SK-N-SH treated with all-trans-retinoic acid at 6 μM for 48 hours (cell line): ENCODE measurements at regions not wholly inside any gene's neighbourhood (a gene's known extent, or its start where the extent isn't known, plus 50 kb on each side); places are given as distances from the start of the nearest gene placed in this dataset.

ENCODE experiments used
- ATAC-seq: fragments of 200-7000 bp; cut with Tn5 transposase; 3 replicates; pipeline ENCODE4 v1.9.1; 2020; ENCODE audit warnings: mild to moderate bottlenecking, moderate library complexity
- ARNTL ChIP-seq: fragments of 450-650 bp; formaldehyde crosslinking; IDR thresholded peaks from 2 replicates; pipeline ENCODE4 v1.5.0; 2020; ENCODE audit warnings: low read depth, mild to moderate bottlenecking, moderate library complexity, borderline replicate concordance
- BACH2 ChIP-seq: fragments of 250-450 bp; sonication (Bioruptor Pico); IDR thresholded peaks from 2 replicates; pipeline ENCODE4 v1.9.0; 2021; ENCODE audit warnings: mild to moderate bottlenecking, borderline replicate concordance
- CREB5 ChIP-seq: fragments of 250-450 bp; sonication (Bioruptor Pico); IDR thresholded peaks from 2 replicates; pipeline ENCODE4 v1.5.1; 2020; ENCODE audit warnings: low read depth, mild to moderate bottlenecking, moderate library complexity
- ESRRG ChIP-seq: fragments of 250-450 bp; sonication (Bioruptor Pico); IDR thresholded peaks from 2 replicates; pipeline ENCODE4 v1.6.1; 2021; ENCODE audit warnings: mild to moderate bottlenecking
- GLIS3 ChIP-seq: fragments of 250-450 bp; sonication (Bioruptor Pico); IDR thresholded peaks from 2 replicates; pipeline ENCODE4 v1.5.0; 2020; ENCODE audit warnings: mild to moderate bottlenecking, moderate library complexity
- ISL1 ChIP-seq: fragments of 250-450 bp; sonication (Bioruptor Pico); IDR thresholded peaks from 2 replicates; pipeline ENCODE4 v2.1.2; 2022; ENCODE audit warnings: mild to moderate bottlenecking, moderate library complexity
- OSR1 ChIP-seq: fragments of 250-450 bp; sonication (Bioruptor Pico); IDR thresholded peaks from 2 replicates; pipeline ENCODE4 v1.8.0; 2022; ENCODE audit warnings: moderate library complexity, mild to moderate bottlenecking, inconsistent platforms
- PATZ1 ChIP-seq: fragments of 250-450 bp; sonication (Bioruptor Pico); IDR thresholded peaks from 2 replicates; pipeline ENCODE4 v1.8.0; 2020; ENCODE audit warnings: mild to moderate bottlenecking, moderate library complexity, borderline replicate concordance
- PPARA ChIP-seq: fragments of 250-450 bp; sonication (Bioruptor Pico); IDR thresholded peaks from 2 replicates; pipeline ENCODE4 v1.5.0; 2020; ENCODE audit warnings: mild to moderate bottlenecking, borderline replicate concordance
- RARB ChIP-seq: fragments of 250-450 bp; sonication (Bioruptor Pico); IDR thresholded peaks from 2 replicates; pipeline ENCODE4 v1.8.0; 2021; ENCODE audit warnings: mild to moderate bottlenecking, moderate library complexity
- SNAI2 ChIP-seq: fragments of 250-450 bp; sonication (Bioruptor Pico); IDR thresholded peaks from 2 replicates; pipeline ENCODE4 v1.5.0; 2020; ENCODE audit warnings: mild to moderate bottlenecking, moderate library complexity
- TCF4 ChIP-seq: fragments of 250-450 bp; sonication (Bioruptor Pico); IDR thresholded peaks from 2 replicates; pipeline ENCODE4 v1.8.0; 2021; ENCODE audit warnings: mild to moderate bottlenecking, moderate library complexity, borderline replicate concordance
- TOX ChIP-seq: fragments of 250-450 bp; sonication (Bioruptor Pico); IDR thresholded peaks from 2 replicates; pipeline ENCODE4 v1.8.0; 2021; ENCODE audit warnings: mild to moderate bottlenecking, moderate library complexity, borderline replicate concordance
- TSHZ2 ChIP-seq: fragments of 250-450 bp; sonication (Bioruptor Pico); IDR thresholded peaks from 2 replicates; pipeline ENCODE4 v1.5.0; 2020; ENCODE audit warnings: mild to moderate bottlenecking, moderate library complexity
- ZC3H10 ChIP-seq: fragments of 250-450 bp; sonication (Bioruptor Pico); IDR thresholded peaks from 2 replicates; pipeline ENCODE4 v1.5.1; 2021; ENCODE audit warnings: mild to moderate bottlenecking, moderate library complexity
- ZFP3 ChIP-seq: fragments of 250-450 bp; sonication (Bioruptor Pico); IDR thresholded peaks from 2 replicates; pipeline ENCODE4 v1.5.0; 2020; ENCODE audit warnings: mild to moderate bottlenecking, moderate library complexity
- ZFP30 ChIP-seq: fragments of 450-650 bp; formaldehyde crosslinking; IDR thresholded peaks from 2 replicates; pipeline ENCODE4 v1.5.0; 2022; ENCODE audit warnings: mild to moderate bottlenecking, moderate library complexity
- ZNF565 ChIP-seq: fragments of 450-650 bp; formaldehyde crosslinking; conservative IDR thresholded peaks from 2 replicates; pipeline ENCODE4 v1.5.0; 2020; ENCODE audit warnings: low read depth, mild to moderate bottlenecking, moderate library complexity
- ZNF70 ChIP-seq: fragments of 450-650 bp; formaldehyde crosslinking; IDR thresholded peaks from 2 replicates; pipeline ENCODE4 v1.5.0; 2020; ENCODE audit warnings: mild to moderate bottlenecking, moderate library complexity
- TF ChIP-seq, protein P1 (sequence below): fragments of 250-450 bp; sonication (Bioruptor Pico); IDR thresholded peaks from 2 replicates; pipeline ENCODE4 v1.5.1; 2021; ENCODE audit warnings: mild to moderate bottlenecking, moderate library complexity
- TF ChIP-seq, protein P2 (sequence below): fragments of 250-450 bp; sonication (Bioruptor Pico); IDR thresholded peaks from 2 replicates; pipeline ENCODE4 v1.8.0; 2021; ENCODE audit warnings: low read depth, mild to moderate bottlenecking, moderate library complexity, borderline replicate concordance

DNA sequence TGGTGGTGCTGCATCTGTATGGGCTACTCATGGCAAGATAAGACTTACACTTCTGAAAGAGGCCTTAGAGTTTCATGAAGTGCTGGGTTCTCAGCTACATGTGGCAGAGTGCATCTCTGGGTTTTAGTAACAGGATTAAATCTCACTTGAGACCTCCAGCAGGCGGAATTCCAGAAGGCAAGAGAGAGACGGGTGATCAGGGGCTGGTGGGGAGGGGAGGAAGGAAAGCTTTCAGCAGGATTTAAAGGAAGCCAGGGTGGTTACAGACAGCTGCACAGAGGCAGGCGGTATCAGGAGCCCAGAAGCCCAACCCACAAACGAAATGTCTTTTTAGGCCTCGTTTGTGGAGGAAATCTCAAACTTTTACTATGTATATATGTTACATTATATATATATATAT is 56.2 kb upstream of the CD82 start:
- TF ChIP-seq ARNTL (CRISPR knock-in tag) (no peak), ZC3H10 (CRISPR knock-in tag) (no peak), PATZ1 (no peak), ZNF565 (CRISPR knock-in tag) (no peak), TCF4 (CRISPR knock-in tag) (no peak), SNAI2 (CRISPR knock-in tag) (no peak), TSHZ2 (CRISPR knock-in tag) (no peak), TOX (CRISPR knock-in tag) (no peak), RARB (CRISPR knock-in tag) (no peak), ISL1 (CRISPR knock-in tag) (no peak), ZFP30 (CRISPR knock-in tag) (no peak), BACH2 (no peak), ZNF70 (no peak), ZFP3 (CRISPR knock-in tag) (no peak), OSR1 (CRISPR knock-in tag) (no peak)
- TF ChIP-seq, protein P1, sequence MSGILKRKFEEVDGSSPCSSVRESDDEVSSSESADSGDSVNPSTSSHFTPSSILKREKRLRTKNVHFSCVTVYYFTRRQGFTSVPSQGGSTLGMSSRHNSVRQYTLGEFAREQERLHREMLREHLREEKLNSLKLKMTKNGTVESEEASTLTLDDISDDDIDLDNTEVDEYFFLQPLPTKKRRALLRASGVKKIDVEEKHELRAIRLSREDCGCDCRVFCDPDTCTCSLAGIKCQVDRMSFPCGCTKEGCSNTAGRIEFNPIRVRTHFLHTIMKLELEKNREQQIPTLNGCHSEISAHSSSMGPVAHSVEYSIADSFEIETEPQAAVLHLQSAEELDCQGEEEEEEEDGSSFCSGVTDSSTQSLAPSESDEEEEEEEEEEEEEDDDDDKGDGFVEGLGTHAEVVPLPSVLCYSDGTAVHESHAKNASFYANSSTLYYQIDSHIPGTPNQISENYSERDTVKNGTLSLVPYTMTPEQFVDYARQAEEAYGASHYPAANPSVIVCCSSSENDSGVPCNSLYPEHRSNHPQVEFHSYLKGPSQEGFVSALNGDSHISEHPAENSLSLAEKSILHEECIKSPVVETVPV (CRISPR knock-in tag): no peak

GRCh38 chr11:44510372-44510771 is 55.1 kb upstream of the CD82 start:
- TF ChIP-seq PPARA (CRISPR knock-in tag): no peak
- TF ChIP-seq, protein P2, sequence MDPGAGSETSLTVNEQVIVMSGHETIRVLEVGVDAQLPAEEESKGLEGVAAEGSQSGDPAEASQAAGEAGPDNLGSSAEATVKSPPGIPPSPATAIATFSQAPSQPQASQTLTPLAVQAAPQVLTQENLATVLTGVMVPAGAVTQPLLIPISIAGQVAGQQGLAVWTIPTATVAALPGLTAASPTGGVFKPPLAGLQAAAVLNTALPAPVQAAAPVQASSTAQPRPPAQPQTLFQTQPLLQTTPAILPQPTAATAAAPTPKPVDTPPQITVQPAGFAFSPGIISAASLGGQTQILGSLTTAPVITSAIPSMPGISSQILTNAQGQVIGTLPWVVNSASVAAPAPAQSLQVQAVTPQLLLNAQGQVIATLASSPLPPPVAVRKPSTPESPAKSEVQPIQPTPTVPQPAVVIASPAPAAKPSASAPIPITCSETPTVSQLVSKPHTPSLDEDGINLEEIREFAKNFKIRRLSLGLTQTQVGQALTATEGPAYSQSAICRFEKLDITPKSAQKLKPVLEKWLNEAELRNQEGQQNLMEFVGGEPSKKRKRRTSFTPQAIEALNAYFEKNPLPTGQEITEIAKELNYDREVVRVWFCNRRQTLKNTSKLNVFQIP (CRISPR knock-in tag): no peak
- no peak for TF ChIP-seq ZFP30 (CRISPR knock-in tag)
- TF ChIP-seq ISL1 (CRISPR knock-in tag): no peak
- no peak for TF ChIP-seq TOX (CRISPR knock-in tag)
- no peak for TF ChIP-seq SNAI2 (CRISPR knock-in tag)
- TF ChIP-seq ZC3H10 (CRISPR knock-in tag): no peak
- no peak for TF ChIP-seq RARB (CRISPR knock-in tag)
- TF ChIP-seq ESRRG (CRISPR knock-in tag): no peak
- TF ChIP-seq BACH2: no peak
- TF ChIP-seq GLIS3: no peak
- no peak for TF ChIP-seq CREB5
- TF ChIP-seq PATZ1: no peak
- no peak for TF ChIP-seq ZFP3 (CRISPR knock-in tag)
- TF ChIP-seq ZNF70: no peak
- TF ChIP-seq, protein P1 (CRISPR knock-in tag): no peak
- ATAC-seq: no peak

More for the DNA sequence above, 56.2 kb upstream of the CD82 start:
- no peak for ATAC-seq
